SJSA1 (cell line): ENCODE measurements at regions not wholly inside any gene's neighbourhood (a gene's known extent, or its start where the extent isn't known, plus 50 kb on each side); places are given as distances from the start of the nearest gene placed in this dataset.
"Not testable (repeated sequence)": the region's sequence is repeated elsewhere in the genome, so short reads cannot be mapped to it uniquely, and the experiment has no call there.

Experiments
- DNase-seq, 2 experiments: peaks; one replicate each; pipeline ENCODE4 v3.0.0-alpha.2; 2015 to 2020; ENCODE audit warnings: low spot score in 2 of 2, low read depth in 1 of 2
- H3K27ac ChIP-seq: fragments of 250-450 bp; sonication (Bioruptor Pico); 2 replicates; pipeline ENCODE4 v1.5.1; 2020; ENCODE audit warnings: mild to moderate bottlenecking, moderate library complexity
- H3K27me3 ChIP-seq: fragments of 250-450 bp; sonication (Bioruptor Pico); replicated peaks from 2 replicates; pipeline ENCODE4 v1.5.1; 2020; ENCODE audit warnings: mild to moderate bottlenecking, moderate library complexity
- H3K36me3 ChIP-seq: fragments of 250-450 bp; sonication (Bioruptor Pico); 2 replicates; pipeline ENCODE4 v1.5.1; 2020; ENCODE audit warnings: mild to moderate bottlenecking
- H3K4me1 ChIP-seq: fragments of 250-450 bp; sonication (Bioruptor Pico); replicated peaks from 2 replicates; pipeline ENCODE4 v1.6.1; 2021; ENCODE audit warnings: mild to moderate bottlenecking
- H3K4me3 ChIP-seq: fragments of 250-450 bp; sonication (Bioruptor Pico); 2 replicates; pipeline ENCODE4 v1.5.1; 2020; ENCODE audit warnings: mild to moderate bottlenecking
- H3K9me3 ChIP-seq: fragments of 250-450 bp; sonication (Bioruptor Pico); replicated peaks from 2 replicates; pipeline ENCODE4 v1.5.1; 2020; ENCODE audit warnings: mild to moderate bottlenecking

- H3K36me3 ChIP-seq: no peaks in the 10 kb centered on the region
- no peak for DNase-seq
- no peaks in the 10 kb centered on the region for H3K9me3 ChIP-seq
- no peak overlapping the region for H3K4me3 ChIP-seq
- H3K27ac ChIP-seq: no peak overlapping the region
- no peaks in the 10 kb centered on the region for H3K4me1 ChIP-seq
- no peaks in the 10 kb centered on the region for H3K27me3 ChIP-seq
These were observed 385.1 kb downstream of the LTN1 start for GRCh38 chr21:28607545-28607944.

GRCh38 chr21:28604946-28605537, 387.6 kb downstream of the LTN1 start:
- Histone ChIP-seq H3K27ac (no peak overlapping the region), H3K4me1 (no peaks in the 10 kb centered on the region)

GRCh38 chr21:28602546-28602945, 390.1 kb downstream of the LTN1 start:
- H3K4me1 ChIP-seq: no peaks in the 10 kb centered on the region
- peaks cover 2% of the 10 kb centered on the region; the same call in 1 of the 2 replicates for H3K9me3 ChIP-seq
- no peak overlapping the region for H3K4me3 ChIP-seq
- H3K27ac ChIP-seq: no peak overlapping the region
- no peak for DNase-seq
- H3K36me3 ChIP-seq: no peaks in the 10 kb centered on the region
- H3K27me3 ChIP-seq: no peaks in the 10 kb centered on the region

More at GRCh38 chr21:28604946-28605537, 387.6 kb downstream of the LTN1 start:
- DNase-seq: no peak
- Histone ChIP-seq H3K27me3 (no peaks in the 10 kb centered on the region), H3K4me3 (no peak overlapping the region), H3K9me3 (no peaks in the 10 kb centered on the region; the same call in 1 of the 2 replicates), H3K36me3 (no peaks in the 10 kb centered on the region)

GRCh38 chr21:28598214-28598613, 394.5 kb downstream of the LTN1 start:
- Histone ChIP-seq H3K4me3 (no peak overlapping the region), H3K4me1 (no peaks in the 10 kb centered on the region), H3K27ac (no peak overlapping the region), H3K36me3 (no peaks in the 10 kb centered on the region), H3K9me3 (peaks cover 2% of the 10 kb centered on the region; the same call in 1 of the 2 replicates), H3K27me3 (no peaks in the 10 kb centered on the region)
- DNase-seq: no peak

- H3K9me3 ChIP-seq: no peaks in the 10 kb centered on the region
- H3K4me3 ChIP-seq: no peak overlapping the region
- no peaks in the 10 kb centered on the region for H3K4me1 ChIP-seq
- H3K27me3 ChIP-seq: no peaks in the 10 kb centered on the region
- no peak overlapping the region for H3K27ac ChIP-seq
- H3K36me3 ChIP-seq: no peaks in the 10 kb centered on the region
- DNase-seq: no peak
These were observed 400.3 kb downstream of the LTN1 start for GRCh38 chr21:28592205-28592865.

GRCh38 chr21:28590676-28591075, 402.0 kb downstream of the LTN1 start:
- Histone ChIP-seq H3K27ac (no peak overlapping the region), H3K4me1 (no peaks in the 10 kb centered on the region), H3K9me3 (no peaks in the 10 kb centered on the region), H3K27me3 (no peaks in the 10 kb centered on the region), H3K36me3 (no peaks in the 10 kb centered on the region), H3K4me3 (no peak overlapping the region)
- DNase-seq: no peak

GRCh38 chr21:28590026-28590425, 402.7 kb downstream of the LTN1 start:
- Histone ChIP-seq H3K36me3 (no peaks in the 10 kb centered on the region), H3K4me3 (no peak overlapping the region), H3K27me3 (no peaks in the 10 kb centered on the region), H3K27ac (no peak overlapping the region), H3K4me1 (no peaks in the 10 kb centered on the region), H3K9me3 (no peaks in the 10 kb centered on the region)
- no peak for DNase-seq

- DNase-seq: no peak
- no peaks in the 10 kb centered on the region for H3K36me3 ChIP-seq
- H3K27me3 ChIP-seq: no peaks in the 10 kb centered on the region
- H3K9me3 ChIP-seq: no peaks in the 10 kb centered on the region
- no peak overlapping the region for H3K27ac ChIP-seq
- no peaks in the 10 kb centered on the region for H3K4me1 ChIP-seq
- H3K4me3 ChIP-seq: no peak overlapping the region
These were observed 403.7 kb downstream of the LTN1 start for GRCh38 chr21:28588997-28589396.

- Histone ChIP-seq H3K27ac (no peak overlapping the region), H3K36me3 (no peaks in the 10 kb centered on the region), H3K4me3 (no peak overlapping the region), H3K9me3 (no peaks in the 10 kb centered on the region), H3K27me3 (no peaks in the 10 kb centered on the region), H3K4me1 (no peaks in the 10 kb centered on the region)
- DNase-seq: no peak
These were observed 404.9 kb downstream of the LTN1 start for GRCh38 chr21:28587748-28588147.

GRCh38 chr21:28581976-28582375, 410.7 kb downstream of the LTN1 start:
- no peak for DNase-seq
- no peaks in the 10 kb centered on the region for H3K9me3 ChIP-seq

GRCh38 chr21:28581311-28581731, 411.4 kb downstream of the LTN1 start:
- not testable (repeated sequence) for H3K9me3 ChIP-seq, H3K27me3 ChIP-seq, H3K4me3 ChIP-seq, H3K36me3 ChIP-seq
- peak overlapping the region; percentile 46 for H3K27ac ChIP-seq
- peak; percentile 48 to 58 for DNase-seq
- peaks cover 15% of the 10 kb centered on the region for H3K4me1 ChIP-seq

More at GRCh38 chr21:28581976-28582375, 410.7 kb downstream of the LTN1 start:
- no peaks in the 10 kb centered on the region for H3K36me3 ChIP-seq
- H3K4me3 ChIP-seq: no peak overlapping the region
- H3K27ac ChIP-seq: peak overlapping the region; percentile 46
- H3K27me3 ChIP-seq: no peaks in the 10 kb centered on the region
- H3K4me1 ChIP-seq: peaks cover 15% of the 10 kb centered on the region

- H3K27me3 ChIP-seq: no peaks in the 10 kb centered on the region
These were observed 412.1 kb downstream of the LTN1 start for GRCh38 chr21:28580585-28580984.

GRCh38 chr21:28579986-28580550, 412.6 kb downstream of the LTN1 start:
- no peak for DNase-seq
- H3K27ac ChIP-seq: no peak overlapping the region
- no peaks in the 10 kb centered on the region for H3K27me3 ChIP-seq
- H3K4me1 ChIP-seq: peaks cover 15% of the 10 kb centered on the region
- H3K9me3 ChIP-seq: no peaks in the 10 kb centered on the region
- no peaks in the 10 kb centered on the region for H3K36me3 ChIP-seq
- H3K4me3 ChIP-seq: no peak overlapping the region

More at GRCh38 chr21:28580585-28580984, 412.1 kb downstream of the LTN1 start:
- DNase-seq: no peak
- Histone ChIP-seq H3K36me3 (no peaks in the 10 kb centered on the region), H3K9me3 (no peaks in the 10 kb centered on the region), H3K4me3 (no peak overlapping the region), H3K4me1 (peaks cover 15% of the 10 kb centered on the region), H3K27ac (no peak overlapping the region)

GRCh38 chr21:28568692-28569091, 424.0 kb downstream of the LTN1 start:
- H3K4me1 ChIP-seq: no peaks in the 10 kb centered on the region
- H3K4me3 ChIP-seq: no peak overlapping the region
- no peaks in the 10 kb centered on the region for H3K27me3 ChIP-seq
- DNase-seq: no peak
- no peak overlapping the region for H3K27ac ChIP-seq
- no peaks in the 10 kb centered on the region for H3K9me3 ChIP-seq
- H3K36me3 ChIP-seq: no peaks in the 10 kb centered on the region
